Tibial nerve (tissue), 4 donors: ENCODE measurements at regions not wholly inside any gene's neighbourhood (a gene's known extent, or its start where the extent isn't known, plus 50 kb on each side); places are given as distances from the start of the nearest gene placed in this dataset.

Experiments used
- CTCF ChIP-seq, 5 experiments: fragments of 200-600 bp in 3 of 5; fragments of 450-650 bp in 2 of 5; sonication (generic) in 3 of 5; IDR thresholded peaks; one replicate each; pipeline ENCODE4 v1.5.1; 2016 to 2019; ENCODE audit warnings: antibody characterized with exemption in 5 of 5, mild to moderate bottlenecking in 3 of 5, moderate library complexity in 2 of 5
- EP300 ChIP-seq, 2 donors: sonication (generic); formaldehyde crosslinking; IDR thresholded peaks; one replicate each; pipeline ENCODE4 v1.6.1; 2017; ENCODE audit warnings: antibody characterized with exemption in 2 of 2, mild to moderate bottlenecking in 1 of 2

DNA sequence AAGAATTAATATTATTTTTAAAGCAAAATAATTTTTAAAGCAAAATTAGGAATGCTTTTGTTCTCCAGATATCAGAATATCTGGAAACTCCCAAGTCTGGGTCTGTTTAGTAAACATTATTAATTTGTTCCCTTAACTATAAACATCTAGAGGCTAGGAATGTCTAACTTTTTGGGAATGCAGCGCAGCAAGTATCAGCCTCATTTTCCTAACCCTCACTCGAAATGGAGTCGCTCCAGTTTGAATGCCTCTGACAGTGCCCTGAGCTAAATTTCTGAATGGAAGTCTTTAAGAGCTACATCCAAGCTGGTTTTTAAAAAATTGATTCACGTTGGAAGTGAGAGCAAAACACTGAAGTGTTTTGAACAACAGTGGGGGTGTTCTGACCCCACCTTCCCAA, 74.4 kb upstream of the WNT7A start:
- TF ChIP-seq CTCF (IDR thresholded peaks at IDR 0.05) (no peak), EP300 (IDR thresholded peaks at IDR 0.05) (no peak)
